LNCaP clone FGC (cell line): ENCODE measurements at regions not wholly inside any gene's neighbourhood (a gene's known extent, or its start where the extent isn't known, plus 50 kb on each side); places are given as distances from the start of the nearest gene placed in this dataset.

ENCODE experiments used
- DNase-seq: peaks from one replicate; pipeline ENCODE4 v3.0.0-alpha.2; 2011; ENCODE audit warnings: low read depth
- H3K4me3 ChIP-seq: 2 replicates; pipeline ENCODE4 v1.5.1; 2011; ENCODE audit warnings: mild to moderate bottlenecking, low read depth, low read length, control low read depth
- CTCF ChIP-seq: IDR thresholded peaks from 2 replicates; pipeline ENCODE4 v1.5.1; 2012; ENCODE audit warnings: mild to moderate bottlenecking; ENCODE audit not compliant: control insufficient read depth, insufficient read depth; ENCODE audit errors: extremely low read depth

DNA sequence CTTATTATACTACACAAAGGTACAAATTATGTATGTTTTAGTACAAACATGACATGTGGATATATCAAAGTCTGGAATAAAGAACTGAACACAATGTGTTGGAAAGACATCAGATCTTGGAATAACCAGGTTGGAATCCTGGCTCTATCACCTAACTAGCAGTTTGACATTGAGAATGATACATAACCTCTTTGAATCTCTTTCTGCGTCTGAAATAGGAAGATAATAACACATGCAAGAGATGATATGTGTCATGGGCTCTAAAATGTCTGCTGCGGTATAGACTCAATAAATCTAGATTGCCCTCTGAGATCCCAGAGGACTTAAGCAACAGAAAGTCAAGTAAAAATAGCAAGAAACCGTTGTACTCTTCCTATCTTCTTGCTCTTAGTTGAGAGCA is 66.8 kb upstream of the CCN2 start:
- no peak for DNase-seq
- H3K4me3 ChIP-seq = no peak overlapping the region
- no peak for TF ChIP-seq CTCF

DNA sequence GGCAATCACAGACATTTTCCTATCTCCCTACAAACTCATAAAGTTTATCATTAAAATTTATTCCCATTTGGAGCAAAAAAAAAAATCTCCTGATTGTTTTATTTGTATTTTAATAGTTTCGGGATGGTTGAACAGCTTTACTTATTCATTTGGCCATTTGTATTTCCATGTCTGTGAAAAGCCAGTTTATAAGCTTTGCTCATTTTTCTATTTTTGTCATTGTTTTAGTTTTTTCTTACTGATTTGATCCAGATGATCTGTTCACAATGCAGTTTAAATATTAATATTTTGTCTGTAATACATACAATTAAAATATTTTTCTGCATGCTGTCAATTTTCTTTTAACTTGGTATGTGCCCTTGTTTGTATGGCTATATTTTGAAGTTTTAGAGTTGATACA is 65.2 kb upstream of the CCN2 start:
- no peak overlapping the region for H3K4me3 ChIP-seq
- no peak for DNase-seq
- TF ChIP-seq CTCF = no peak

- H3K4me3 ChIP-seq = no peak overlapping the region
- TF ChIP-seq CTCF = no peak
Observed at GRCh38 chr6:132011582-132011981, 60.4 kb upstream of the CCN2 start.

GRCh38 chr6:132009175-132009574 is 58.0 kb upstream of the CCN2 start:
- no peak for TF ChIP-seq CTCF
- DNase-seq = no peak
- no peak overlapping the region for H3K4me3 ChIP-seq

More at GRCh38 chr6:132011582-132011981, 60.4 kb upstream of the CCN2 start:
- no peak for DNase-seq

DNA sequence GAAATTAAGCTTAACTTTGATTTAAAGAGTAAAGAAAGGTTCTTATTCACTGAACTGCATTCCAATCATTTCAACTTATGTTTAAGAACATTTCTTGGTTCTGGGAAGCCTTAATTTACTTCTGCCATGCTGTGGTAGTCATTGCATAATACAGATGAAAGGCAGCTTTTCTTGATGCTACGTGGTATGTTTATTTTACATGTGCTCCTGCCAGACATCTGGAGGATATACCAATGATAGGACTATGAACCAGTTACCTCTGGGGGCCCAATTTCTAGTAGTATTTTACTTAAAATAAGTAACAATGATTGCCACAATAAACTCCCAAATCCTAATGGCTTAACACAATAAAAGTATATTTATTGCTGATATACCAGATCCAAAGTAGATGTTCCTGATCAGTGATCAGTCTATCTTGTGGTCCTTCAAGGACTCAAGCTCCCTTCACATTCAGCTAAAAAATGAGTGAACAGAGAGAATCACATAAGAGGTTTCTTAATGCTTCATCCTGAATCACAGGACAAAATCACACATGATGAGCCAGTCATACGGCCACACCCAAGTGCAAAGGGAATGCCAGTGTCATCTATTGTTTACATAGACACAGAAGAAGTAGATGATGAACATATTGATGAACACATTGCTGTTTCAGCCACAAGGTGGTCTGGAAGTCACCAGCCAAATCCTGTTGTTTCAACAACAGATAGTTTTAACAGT is 56.5 kb upstream of the CCN2 start:
- no peak for TF ChIP-seq CTCF
- no peak for DNase-seq
- no peak overlapping the region for H3K4me3 ChIP-seq

DNA sequence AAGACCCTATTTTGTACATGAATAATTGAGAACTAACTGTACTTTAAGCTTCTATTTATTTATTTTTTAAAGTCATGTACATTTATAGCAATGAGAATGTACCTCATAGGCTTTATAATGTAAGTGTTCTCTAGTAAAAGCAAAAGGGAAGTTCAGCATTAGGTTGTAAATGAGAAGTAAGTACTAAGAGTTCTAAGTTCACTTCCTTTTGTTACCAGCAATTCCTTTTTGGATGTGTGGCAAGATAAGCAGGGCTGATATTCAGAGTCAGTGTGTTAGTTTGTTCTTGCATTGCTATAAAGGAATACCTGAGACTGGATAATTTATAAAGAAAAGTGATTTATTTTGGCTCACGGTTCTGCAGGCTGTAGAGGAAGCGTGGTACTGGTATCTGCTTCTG is 54.0 kb upstream of the CCN2 start:
- no peak overlapping the region for H3K4me3 ChIP-seq
- TF ChIP-seq CTCF = no peak
- no peak for DNase-seq

GRCh38 chr6:132004668-132005067 is 53.5 kb upstream of the CCN2 start:
- H3K4me3 ChIP-seq = no peak overlapping the region
- TF ChIP-seq CTCF = no peak
- no peak for DNase-seq
